ENCODE measurements at regions not wholly inside any gene's neighbourhood (a gene's known extent, or its start where the extent isn't known, plus 50 kb on each side); places are given as distances from the start of the nearest gene placed in this dataset.

- TF ChIP-seq GLI4 (tag by site-specific recombination; IDR thresholded peaks at IDR 0.05), result no peak
- no peak for TF ChIP-seq ZBTB6 (tag by site-specific recombination; IDR thresholded peaks at IDR 0.05)
- no peak for TF ChIP-seq ELK4 (IDR thresholded peaks at IDR 0.05; ENCODE audit: borderline replicate concordance, low read depth, low read length)
- TF ChIP-seq ZNF776 (tag by site-specific recombination; IDR thresholded peaks at IDR 0.05; ENCODE audit: borderline replicate concordance), result no peak
- TF ChIP-seq ZFP69B (tag by site-specific recombination; IDR thresholded peaks at IDR 0.05), result no peak
- TF ChIP-seq ZNF391 (tag by site-specific recombination; IDR thresholded peaks at IDR 0.05; ENCODE audit: borderline replicate concordance, low read depth), result no peak
- no peak for TF ChIP-seq ZNF140 (tag by site-specific recombination; IDR thresholded peaks at IDR 0.05)
- no peak for TF ChIP-seq ZEB2 (tag by site-specific recombination; IDR thresholded peaks at IDR 0.05)
Measured at GRCh38 chr10:31587691-31588090, 268.7 kb downstream of the ZEB1 start (continued).

- Histone ChIP-seq H3K4me3 (ENCODE audit: low read depth, low read length) (no peak overlapping the region), H3K4me1 (ENCODE audit: control insufficient read depth, insufficient read depth, low read length) (peaks cover 9% of the 10 kb centered on the region), H3K27ac (ENCODE audit: extremely low read depth, low read depth, low read length) (no peak overlapping the region), H3K36me3 (ENCODE audit: control insufficient read depth in 2 of 2, insufficient read depth in 1 of 2, low read length in 2 of 2) (no peaks in the 10 kb centered on the region), H3K9me3 (ENCODE audit: control insufficient read depth, insufficient read depth, low read depth, low read length) (no peaks in the 10 kb centered on the region)
- TF ChIP-seq ZNF133 (tag by site-specific recombination; IDR thresholded peaks at IDR 0.05), result no peak
- TF ChIP-seq ZNF221 (tag by site-specific recombination; IDR thresholded peaks at IDR 0.05; ENCODE audit: borderline replicate concordance), result no peak
- no peak for TF ChIP-seq ZNF776 (tag by site-specific recombination; IDR thresholded peaks at IDR 0.05; ENCODE audit: borderline replicate concordance)
- no peak for TF ChIP-seq ZNF830 (tag by site-specific recombination; IDR thresholded peaks at IDR 0.05; ENCODE audit: low read depth)
- TF ChIP-seq AEBP2 (tag by site-specific recombination; IDR thresholded peaks at IDR 0.05; ENCODE audit: borderline replicate concordance), result no peak
- TF ChIP-seq SCRT2 (tag by site-specific recombination; IDR thresholded peaks at IDR 0.05), result no peak
- TF ChIP-seq ZNF785 (tag by site-specific recombination; IDR thresholded peaks at IDR 0.05), result no peak
- TF ChIP-seq ZBTB6 (tag by site-specific recombination; IDR thresholded peaks at IDR 0.05), result no peak
- no peak for TF ChIP-seq ZNF529 (tag by site-specific recombination; IDR thresholded peaks at IDR 0.05; ENCODE audit: insufficient replicate concordance)
- no peak for TF ChIP-seq BCL11A (tag by site-specific recombination; IDR thresholded peaks at IDR 0.05; ENCODE audit: low read depth)
- no peak for TF ChIP-seq ZNF433 (tag by site-specific recombination; IDR thresholded peaks at IDR 0.05; ENCODE audit: low read depth)
- no peak for TF ChIP-seq WT1 (tag by site-specific recombination; IDR thresholded peaks at IDR 0.05)
- no peak for TF ChIP-seq ZNF121 (tag by site-specific recombination; IDR thresholded peaks at IDR 0.05)
- TF ChIP-seq ZSCAN16 (tag by site-specific recombination; IDR thresholded peaks at IDR 0.05), result no peak
- no peak for TF ChIP-seq ZNF248 (tag by site-specific recombination; IDR thresholded peaks at IDR 0.05)
- CTCF ChIA-PET, result no interaction called here
- POLR2A ChIA-PET, result no interaction called here
Measured at GRCh38 chr10:31586723-31587638, 268.0 kb downstream of the ZEB1 start.

Data from HEK293 (cell line).